HG02938 (cell line): ENCODE measurements at regions not wholly inside any gene's neighbourhood (a gene's known extent, or its start where the extent isn't known, plus 50 kb on each side); places are given as distances from the start of the nearest gene placed in this dataset.
"Not testable (repeated sequence)": the region's sequence is repeated elsewhere in the genome, so short reads cannot be mapped to it uniquely, and the experiment has no call there.

Experiments
- ATAC-seq: cut with Tn5 transposase; IDR thresholded peaks from one replicate; pipeline ENCODE4 v1.9.1; 2021; ENCODE audit warnings: mild to moderate bottlenecking, moderate library complexity; ENCODE audit not compliant: unreplicated experiment

GRCh38 chr1:214095896-214096295, 108.1 kb downstream of the PROX1 start:
- not testable (repeated sequence) for ATAC-seq

DNA sequence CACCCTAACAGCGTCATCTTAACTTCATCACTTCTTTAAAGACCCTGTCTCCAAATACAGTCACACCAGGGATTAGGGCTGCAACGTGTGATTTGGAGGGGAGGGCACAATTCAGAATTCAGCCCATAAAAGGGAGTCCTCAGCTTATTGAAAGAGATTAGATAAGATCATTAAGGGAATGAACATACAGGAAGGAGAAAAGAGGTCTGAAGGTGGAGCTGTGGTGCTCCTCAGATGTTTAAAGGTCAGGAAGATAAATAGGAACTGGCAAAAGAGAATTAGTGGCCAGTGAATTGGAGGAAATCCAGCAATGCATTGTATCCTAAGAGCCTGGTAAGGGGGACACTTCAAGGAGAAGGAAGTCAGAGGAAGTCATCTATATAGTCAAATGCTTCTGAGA, 113.5 kb downstream of the PROX1 start:
- ATAC-seq, result no peak

DNA sequence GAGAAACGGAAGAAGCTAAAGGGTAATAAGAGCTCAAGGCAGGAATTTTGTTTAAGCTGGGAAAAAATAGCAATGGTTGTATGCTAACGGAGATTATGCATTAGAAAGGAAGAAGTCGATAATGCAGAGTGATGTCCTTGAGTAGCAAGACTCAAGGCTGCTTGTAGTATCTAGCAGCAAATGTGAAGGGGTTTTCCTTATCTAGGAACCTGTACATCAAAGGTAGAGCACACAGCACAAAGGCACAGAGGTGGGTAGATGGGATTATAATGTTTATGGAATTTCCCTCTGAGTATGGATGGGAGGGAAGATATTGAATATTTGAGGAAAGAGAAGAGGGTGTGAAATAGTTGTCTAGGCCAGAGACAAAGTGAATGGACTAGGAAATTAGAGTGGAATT, 114.1 kb downstream of the PROX1 start:
- no peak for ATAC-seq

DNA sequence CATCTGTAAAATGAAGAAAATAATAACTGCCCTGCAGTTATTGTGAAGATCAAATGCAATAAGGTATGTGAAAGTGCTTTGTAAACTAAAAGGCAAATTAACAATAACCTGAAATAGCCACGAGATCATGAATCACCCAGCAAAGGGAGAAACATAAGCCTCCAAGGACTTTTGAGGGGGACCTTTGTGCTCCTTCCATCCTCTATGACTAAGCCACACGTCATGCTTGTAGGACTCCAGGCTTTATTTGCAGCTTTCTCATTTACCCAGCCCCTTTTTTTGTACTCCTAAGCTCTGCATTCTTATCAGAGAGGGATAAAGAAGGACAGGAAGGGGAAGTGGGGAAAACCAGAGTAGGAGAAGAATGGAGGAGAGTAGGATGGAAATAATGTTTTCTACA, 115.1 kb downstream of the PROX1 start:
- no peak for ATAC-seq

GRCh38 chr1:214103778-214104177, 116.0 kb downstream of the PROX1 start:
- no peak for ATAC-seq

- ATAC-seq, result no peak
Measured at GRCh38 chr1:214106375-214106774, 118.6 kb downstream of the PROX1 start.

DNA sequence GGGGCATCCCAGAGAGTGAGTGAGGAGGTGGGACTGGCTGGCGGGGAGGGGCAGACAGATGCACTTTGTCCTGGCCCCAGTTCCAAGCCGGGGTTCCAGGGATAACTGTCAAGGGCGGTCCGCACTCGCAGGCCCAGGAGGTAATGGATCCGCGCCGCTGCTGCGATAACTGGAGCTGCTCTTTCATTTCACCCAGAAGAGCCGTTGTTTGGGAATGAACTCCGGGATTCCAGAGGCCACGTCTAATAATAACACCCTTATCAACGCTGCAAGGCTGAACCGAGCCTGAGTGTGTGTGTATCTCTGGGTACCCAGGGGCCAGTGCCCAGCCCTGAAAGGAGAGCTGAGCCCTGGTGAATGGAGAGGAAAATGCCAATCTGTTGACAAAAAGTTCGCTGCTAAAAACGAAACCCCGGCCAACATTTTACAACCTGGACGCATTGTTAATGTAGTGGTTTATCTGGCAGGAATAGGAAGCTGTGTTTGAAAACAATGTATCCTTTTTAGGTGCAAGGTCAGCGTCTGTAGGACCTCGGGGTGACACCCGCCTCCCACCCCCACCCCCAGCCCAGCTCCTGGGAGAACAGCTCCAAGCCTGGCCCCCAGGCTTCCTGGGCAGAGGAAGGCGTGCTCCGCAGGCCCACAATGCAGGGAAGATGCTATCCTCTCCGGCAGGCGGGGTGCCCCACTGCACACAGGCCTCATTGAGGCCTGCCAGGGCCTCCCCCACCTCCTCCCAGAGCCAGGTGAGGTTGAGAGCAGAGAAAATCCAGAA, 119.7 kb downstream of the PROX1 start:
- ATAC-seq, result no peak

DNA sequence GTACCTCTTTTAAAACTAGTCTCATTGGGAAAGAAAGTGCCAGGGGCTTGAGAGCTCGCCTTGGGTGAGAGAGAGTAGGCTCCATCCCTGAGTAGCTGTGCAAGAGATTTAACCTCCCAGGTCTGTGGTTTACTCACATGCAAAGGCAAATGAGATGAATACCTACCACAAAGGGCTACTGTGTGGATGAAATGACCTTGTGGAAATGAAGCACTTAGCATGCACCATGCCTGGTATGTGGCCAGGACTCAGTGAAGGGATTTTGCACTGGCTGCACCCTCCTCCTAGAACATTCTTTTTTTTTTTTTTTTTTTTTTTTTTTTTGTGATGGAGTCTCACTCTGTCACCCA, 120.3 kb downstream of the PROX1 start:
- no peak for ATAC-seq

- no peak for ATAC-seq
Measured at GRCh38 chr1:214111796-214112195, 124.0 kb downstream of the PROX1 start.

DNA sequence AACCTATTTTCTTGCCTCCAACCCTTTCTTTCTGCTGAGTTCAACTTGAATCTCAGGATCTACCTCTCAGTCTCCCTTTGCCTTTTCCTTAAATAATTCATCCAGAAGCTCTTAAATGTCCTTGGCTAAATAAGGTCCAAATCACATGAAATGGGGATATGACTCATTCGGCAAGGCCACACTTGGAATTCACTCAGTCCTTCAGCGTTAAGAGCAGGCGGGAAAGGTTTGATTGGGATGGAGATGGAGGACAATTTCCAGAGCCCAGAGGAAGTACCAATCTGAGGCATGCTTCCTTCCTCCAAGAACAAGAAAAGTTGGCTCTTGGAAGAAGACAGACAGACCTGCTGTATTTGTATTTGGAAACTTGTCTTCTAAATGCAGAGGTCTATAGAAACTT, 128.5 kb downstream of the PROX1 start:
- no peak for ATAC-seq

DNA sequence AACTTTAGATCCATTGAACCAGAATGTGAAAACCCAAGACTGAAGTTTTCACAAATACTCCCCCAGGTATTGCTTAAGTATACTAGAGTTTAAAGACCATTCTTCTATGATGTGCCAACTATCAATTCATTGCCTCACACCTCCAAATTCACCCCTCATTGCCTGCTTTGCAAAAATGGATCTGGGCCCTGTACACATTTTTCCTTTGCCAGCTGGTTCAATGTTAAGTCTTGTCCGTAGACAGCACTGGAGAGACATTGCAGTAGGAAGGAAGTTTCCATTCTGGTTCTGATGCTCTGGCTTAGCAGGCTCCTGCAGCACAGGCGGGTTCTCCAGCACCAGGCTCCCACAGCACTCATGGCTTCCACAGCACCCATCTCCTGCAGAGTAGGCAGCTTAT, 130.0 kb downstream of the PROX1 start:
- no peak for ATAC-seq

GRCh38 chr1:214120191-214120590, 132.4 kb downstream of the PROX1 start:
- ATAC-seq, result no peak

DNA sequence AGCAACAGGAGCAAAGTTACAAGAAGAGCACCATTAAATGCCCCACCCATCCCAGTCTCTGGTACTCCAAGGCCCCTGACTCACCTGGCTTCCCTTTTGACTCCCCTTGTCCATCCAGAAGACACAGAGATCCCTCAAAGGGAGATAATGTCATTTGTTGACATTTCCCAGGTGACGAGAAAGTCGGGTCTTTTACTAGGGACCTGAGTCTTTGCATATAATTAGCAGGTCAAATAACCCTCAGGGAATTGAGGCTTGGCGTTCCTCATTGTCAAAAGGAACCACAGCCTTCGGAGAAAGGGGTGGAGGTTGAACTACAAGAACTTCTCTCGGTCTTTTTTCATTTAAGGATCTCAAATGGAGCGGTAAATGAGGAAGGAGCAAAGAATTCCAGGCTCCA, 133.2 kb downstream of the PROX1 start:
- ATAC-seq, result no peak

GRCh38 chr1:214122110-214122509, 134.3 kb downstream of the PROX1 start:
- ATAC-seq, result no peak

- peak; percentile 67 for ATAC-seq
Measured at GRCh38 chr1:214123061-214123784, 135.4 kb downstream of the PROX1 start.

GRCh38 chr1:214124281-214124805, 136.6 kb downstream of the PROX1 start:
- no peak for ATAC-seq

DNA sequence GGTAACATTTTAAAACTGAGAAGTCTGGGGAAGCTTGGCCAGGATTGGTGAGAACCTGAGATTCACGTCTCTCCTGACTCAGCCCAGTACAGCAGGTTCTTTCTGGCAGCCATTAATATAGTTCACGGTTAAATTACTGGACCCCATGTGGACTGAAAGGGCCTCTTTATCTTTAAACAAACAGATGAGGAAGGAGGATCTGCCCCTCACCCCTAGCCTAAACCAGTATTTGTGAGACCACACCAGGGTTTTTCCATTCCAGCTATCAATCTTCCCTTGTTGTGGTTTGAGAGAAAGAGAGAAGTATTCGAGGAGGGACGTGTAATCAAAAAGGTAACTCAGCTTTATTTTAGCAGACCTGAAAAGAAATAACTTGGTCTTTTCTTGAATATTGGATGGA, 137.1 kb downstream of the PROX1 start:
- ATAC-seq, result no peak

- no peak for ATAC-seq
Measured at GRCh38 chr1:214125819-214126218, 138.0 kb downstream of the PROX1 start.

- no peak for ATAC-seq
Measured at GRCh38 chr1:214126697-214127146, 138.9 kb downstream of the PROX1 start.

- ATAC-seq, result no peak
Measured at GRCh38 chr1:214127705-214128104, 139.9 kb downstream of the PROX1 start.

DNA sequence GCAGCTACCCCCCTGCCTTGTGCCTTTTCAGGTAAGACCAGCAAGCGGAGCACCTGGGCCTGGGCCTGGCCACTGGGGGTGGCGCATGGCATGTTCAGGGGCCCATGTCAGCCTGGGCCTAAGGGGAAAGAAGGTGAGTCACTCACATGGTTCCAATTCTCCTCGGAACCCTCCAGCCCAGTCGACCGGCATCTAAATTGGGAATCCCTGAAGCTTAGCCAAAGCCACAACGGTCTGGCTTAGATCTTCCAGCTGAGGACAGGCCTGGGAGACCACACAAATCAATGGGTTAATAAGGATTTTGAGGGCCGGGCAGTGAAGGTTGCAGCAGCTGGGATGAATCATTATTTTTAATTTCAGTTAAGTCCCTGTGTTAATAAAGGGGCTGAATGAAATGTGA, 145.1 kb upstream of the SMYD2 start:
- no peak for ATAC-seq

DNA sequence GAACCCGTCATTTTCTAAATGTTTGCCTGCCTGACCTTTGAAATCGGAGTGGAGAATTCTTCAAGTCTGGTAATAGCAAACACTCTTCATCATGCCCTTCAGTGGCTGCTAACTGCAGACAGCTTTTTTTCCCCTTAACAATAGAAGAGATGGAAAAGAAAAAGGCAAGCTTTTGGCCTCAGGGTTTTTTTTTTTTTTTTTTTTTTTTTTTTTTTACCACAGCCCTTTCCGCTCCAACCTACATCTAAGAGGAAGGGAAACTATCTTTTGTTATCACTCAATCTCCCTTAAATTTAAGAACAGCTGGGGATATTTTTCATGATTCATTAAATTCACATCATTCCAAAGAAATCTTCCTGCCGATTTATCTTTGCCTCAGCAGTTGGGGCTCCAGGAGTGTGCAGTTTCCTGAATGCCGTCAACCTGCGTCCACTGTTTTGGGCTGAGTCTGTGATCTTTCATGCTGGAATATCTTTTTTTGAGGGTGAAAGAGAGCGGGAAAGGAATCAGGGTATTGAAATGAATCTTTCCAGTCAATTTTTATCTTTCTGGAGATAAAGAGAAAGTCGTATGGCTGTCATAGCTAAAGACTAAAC, 144.5 kb upstream of the SMYD2 start:
- no peak for ATAC-seq
